A549 (cell line): ENCODE measurements at regions not wholly inside any gene's neighbourhood (a gene's known extent, or its start where the extent isn't known, plus 50 kb on each side); places are given as distances from the start of the nearest gene placed in this dataset.

Experiments used
- BHLHE40 ChIP-seq: IDR thresholded peaks from 2 replicates; pipeline ENCODE4 v1.6.1; 2012; ENCODE audit warnings: low read depth, low read length, inconsistent platforms
- CEBPB ChIP-seq, 2 experiments: fragments of >200 bp in 1 of 2; sonication (Bioruptor Twin) in 1 of 2; formaldehyde crosslinking in 1 of 2; IDR thresholded peaks; 2 replicates each; pipeline ENCODE4 v1.6.1; 2012 to 2016
- CHD2 ChIP-seq: fragments of 150-350 bp; IDR thresholded peaks from 2 replicates; pipeline ENCODE4 v1.6.1; 2014; ENCODE audit warnings: low read length; ENCODE audit not compliant: partially characterized antibody
- EP300 ChIP-seq, 2 experiments: fragments of >200 bp; sonication (Bioruptor Twin); formaldehyde crosslinking; IDR thresholded peaks; 2 replicates in 1 of 2; 3 replicates in 1 of 2; pipeline ENCODE4 v1.6.1; 2016 to 2017
- HOXA7 ChIP-seq: fragments of 250-450 bp; sonication (Bioruptor Pico); IDR thresholded peaks from 2 replicates; pipeline ENCODE4 v1.5.0; 2020; ENCODE audit warnings: mild to moderate bottlenecking, moderate library complexity
- JUN ChIP-seq, 2 experiments: fragments of >200 bp; sonication (Bioruptor Twin); formaldehyde crosslinking; IDR thresholded peaks; 2 replicates in 1 of 2; 3 replicates in 1 of 2; pipeline ENCODE4 v1.6.1; 2016 to 2017
- MYC ChIP-seq: IDR thresholded peaks from 2 replicates; pipeline ENCODE4 v1.6.1; 2012; ENCODE audit warnings: mild to moderate bottlenecking, inconsistent platforms, low read length, improper control_type of control experiment, borderline replicate concordance
- NR3C1 ChIP-seq: fragments of >200 bp; sonication (Bioruptor Twin); formaldehyde crosslinking; IDR thresholded peaks from 3 replicates; pipeline ENCODE4 v1.6.1; 2017
- RCOR1 ChIP-seq: fragments of 150-350 bp; IDR thresholded peaks from 2 replicates; pipeline ENCODE4 v1.6.1; 2014; ENCODE audit warnings: antibody characterized with exemption, low read length, low read depth
- RFX5 ChIP-seq: fragments of 450-650 bp; IDR thresholded peaks from 2 replicates; pipeline ENCODE4 v1.7.1; 2014; ENCODE audit warnings: antibody characterized with exemption, mild to moderate bottlenecking, moderate library complexity
- TF ChIP-seq, protein P1 (sequence below): fragments of >200 bp; sonication (Bioruptor Twin); formaldehyde crosslinking; IDR thresholded peaks from 3 replicates; pipeline ENCODE4 v1.5.1; 2016
- TF ChIP-seq, protein P2 (sequence below): IDR thresholded peaks from 2 replicates; pipeline ENCODE4 v1.6.1; 2012
- TF ChIP-seq, protein P3 (sequence below): fragments of 450-650 bp; IDR thresholded peaks from 2 replicates; pipeline ENCODE4 v1.6.1; 2014; ENCODE audit warnings: antibody characterized with exemption

DNA sequence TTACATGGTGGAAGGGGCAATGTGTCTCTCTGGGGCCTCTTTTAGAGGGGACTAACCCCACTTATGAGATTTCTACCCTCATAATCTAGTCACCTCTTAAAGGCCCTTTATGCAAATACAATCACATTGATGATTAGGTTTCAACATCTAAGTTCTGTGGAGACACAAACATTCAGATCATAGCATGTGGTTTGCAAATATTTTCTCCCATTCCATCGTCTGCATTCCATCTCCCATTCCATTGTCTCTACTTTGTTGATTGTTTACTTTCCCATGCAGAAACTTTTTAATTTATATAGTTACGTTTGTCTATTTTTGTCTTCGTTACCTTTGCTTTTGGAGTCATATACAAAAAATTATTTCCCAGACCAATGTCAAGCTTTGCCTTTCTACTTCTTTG lies 927.5 kb upstream of the INTU start:
- TF ChIP-seq, protein P1, sequence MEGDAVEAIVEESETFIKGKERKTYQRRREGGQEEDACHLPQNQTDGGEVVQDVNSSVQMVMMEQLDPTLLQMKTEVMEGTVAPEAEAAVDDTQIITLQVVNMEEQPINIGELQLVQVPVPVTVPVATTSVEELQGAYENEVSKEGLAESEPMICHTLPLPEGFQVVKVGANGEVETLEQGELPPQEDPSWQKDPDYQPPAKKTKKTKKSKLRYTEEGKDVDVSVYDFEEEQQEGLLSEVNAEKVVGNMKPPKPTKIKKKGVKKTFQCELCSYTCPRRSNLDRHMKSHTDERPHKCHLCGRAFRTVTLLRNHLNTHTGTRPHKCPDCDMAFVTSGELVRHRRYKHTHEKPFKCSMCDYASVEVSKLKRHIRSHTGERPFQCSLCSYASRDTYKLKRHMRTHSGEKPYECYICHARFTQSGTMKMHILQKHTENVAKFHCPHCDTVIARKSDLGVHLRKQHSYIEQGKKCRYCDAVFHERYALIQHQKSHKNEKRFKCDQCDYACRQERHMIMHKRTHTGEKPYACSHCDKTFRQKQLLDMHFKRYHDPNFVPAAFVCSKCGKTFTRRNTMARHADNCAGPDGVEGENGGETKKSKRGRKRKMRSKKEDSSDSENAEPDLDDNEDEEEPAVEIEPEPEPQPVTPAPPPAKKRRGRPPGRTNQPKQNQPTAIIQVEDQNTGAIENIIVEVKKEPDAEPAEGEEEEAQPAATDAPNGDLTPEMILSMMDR, result no peak
- TF ChIP-seq HOXA7 (CRISPR knock-in tag) (no peak), MYC (no peak), EP300 (IDR thresholded peaks at IDR 0.05) (no peak), CHD2 (no peak), RCOR1 (no peak), JUN (IDR thresholded peaks at IDR 0.05) (no peak), CEBPB (IDR thresholded peaks at IDR 0.05) (no peak), RFX5 (no peak), BHLHE40 (no peak), NR3C1 (no peak)
- TF ChIP-seq, protein P2, sequence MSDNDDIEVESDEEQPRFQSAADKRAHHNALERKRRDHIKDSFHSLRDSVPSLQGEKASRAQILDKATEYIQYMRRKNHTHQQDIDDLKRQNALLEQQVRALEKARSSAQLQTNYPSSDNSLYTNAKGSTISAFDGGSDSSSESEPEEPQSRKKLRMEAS, result no peak
- TF ChIP-seq, protein P3, sequence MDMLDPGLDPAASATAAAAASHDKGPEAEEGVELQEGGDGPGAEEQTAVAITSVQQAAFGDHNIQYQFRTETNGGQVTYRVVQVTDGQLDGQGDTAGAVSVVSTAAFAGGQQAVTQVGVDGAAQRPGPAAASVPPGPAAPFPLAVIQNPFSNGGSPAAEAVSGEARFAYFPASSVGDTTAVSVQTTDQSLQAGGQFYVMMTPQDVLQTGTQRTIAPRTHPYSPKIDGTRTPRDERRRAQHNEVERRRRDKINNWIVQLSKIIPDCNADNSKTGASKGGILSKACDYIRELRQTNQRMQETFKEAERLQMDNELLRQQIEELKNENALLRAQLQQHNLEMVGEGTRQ, result no peak
